ENCODE measurements at regions not wholly inside any gene's neighbourhood (a gene's known extent, or its start where the extent isn't known, plus 50 kb on each side); places are given as distances from the start of the nearest gene placed in this dataset.
A peak's percentile ranks its signal among the peaks of the same experiment; 100 is the strongest.

GRCh38 chr6:11432091-11432490, 105.5 kb upstream of the TMEM170B start:
- H2AFZ ChIP-seq (ENCODE audit: insufficient read depth, low read length, poor library complexity): no peak overlapping the region
- peaks cover 14% of the 10 kb centered on the region for H3K79me1 ChIP-seq (ENCODE audit: low read length)
- peak overlapping the region; percentile 53 for H2BK12ac ChIP-seq (ENCODE audit: low read length)
- DNase-seq: no peak
- H3K9ac ChIP-seq (ENCODE audit: low read length): no peak overlapping the region
- H4K12ac ChIP-seq (ENCODE audit: low read depth, low read length): no peak overlapping the region
- peaks cover 0 to 1% of the 10 kb centered on the region in 2 experiments for H3K36me3 ChIP-seq (ENCODE audit: control insufficient read depth in 1 of 2, insufficient read depth in 2 of 2, low read length in 2 of 2)
- H3K9me3 ChIP-seq (ENCODE audit: insufficient read depth, low read depth, low read length): peaks cover 2% of the 10 kb centered on the region
- H3K4me2 ChIP-seq (ENCODE audit: low read length): no peak overlapping the region
- no peak overlapping the region for H3K27ac ChIP-seq (ENCODE audit: low read depth, low read length)
- peaks cover 9 to 17% of the 10 kb centered on the region in 2 experiments for H3K4me1 ChIP-seq (ENCODE audit: control insufficient read depth in 1 of 2, insufficient read depth in 2 of 2, low read length in 2 of 2)
- no peak overlapping the region for H3K18ac ChIP-seq (ENCODE audit: low read length)
- no peaks in the 10 kb centered on the region for H3K27me3 ChIP-seq (ENCODE audit: insufficient read depth, low read length)
- no peak overlapping the region for H2BK120ac ChIP-seq (ENCODE audit: insufficient read depth, low read length, poor library complexity)
- no peak overlapping the region for H2BK5ac ChIP-seq (ENCODE audit: low read depth, low read length, poor library complexity)
- no peak overlapping the region for H4K91ac ChIP-seq (ENCODE audit: low read depth, low read length)
- no peak overlapping the region for H3K14ac ChIP-seq (ENCODE audit: low read length)
- H2AK5ac ChIP-seq (ENCODE audit: low read length): peak overlapping the region; percentile 57
- H3K4me3 ChIP-seq (ENCODE audit: low read depth, low read length): no peak overlapping the region
- no peak overlapping the region for H3K23ac ChIP-seq (ENCODE audit: low read length)
- no peak overlapping the region for H3K4ac ChIP-seq (ENCODE audit: low read depth, low read length)
- no peaks in the 10 kb centered on the region for H3K79me2 ChIP-seq (ENCODE audit: control insufficient read depth, insufficient read depth, low read length, poor library complexity)
- WGBS (ENCODE audit: extremely low coverage, insufficient coverage, insufficient read length): no CpG with 5 or more reads among the region's 6 CpGs
- no peak overlapping the region for H4K8ac ChIP-seq (ENCODE audit: low read depth, low read length)

GRCh38 chr6:11431455-11431937, 106.1 kb upstream of the TMEM170B start:
- H3K79me2 ChIP-seq (ENCODE audit: control insufficient read depth, insufficient read depth, low read length, poor library complexity): no peaks in the 10 kb centered on the region
- no peak overlapping the region for H4K12ac ChIP-seq (ENCODE audit: low read depth, low read length)
- H4K8ac ChIP-seq (ENCODE audit: low read depth, low read length): no peak overlapping the region
- H3K27ac ChIP-seq (ENCODE audit: low read depth, low read length): no peak overlapping the region
- WGBS (ENCODE audit: extremely low coverage, insufficient coverage, insufficient read length): no CpG with 5 or more reads among the region's 6 CpGs
- H3K23ac ChIP-seq (ENCODE audit: low read length): no peak overlapping the region
- no peaks in the 10 kb centered on the region for H3K27me3 ChIP-seq (ENCODE audit: insufficient read depth, low read length)
- H4K91ac ChIP-seq (ENCODE audit: low read depth, low read length): no peak overlapping the region
- peaks cover 0 to 1% of the 10 kb centered on the region in 2 experiments for H3K36me3 ChIP-seq (ENCODE audit: control insufficient read depth in 1 of 2, insufficient read depth in 2 of 2, low read length in 2 of 2)
- H2BK5ac ChIP-seq (ENCODE audit: low read depth, low read length, poor library complexity): no peak overlapping the region
- no peak overlapping the region for H3K18ac ChIP-seq (ENCODE audit: low read length)
- H3K9ac ChIP-seq (ENCODE audit: low read length): no peak overlapping the region
- no peak overlapping the region for H2AK5ac ChIP-seq (ENCODE audit: low read length)
- no peak for DNase-seq
- no peak overlapping the region for H3K4ac ChIP-seq (ENCODE audit: low read depth, low read length)
- no peak overlapping the region for H2BK120ac ChIP-seq (ENCODE audit: insufficient read depth, low read length, poor library complexity)
- no peak overlapping the region for H2AFZ ChIP-seq (ENCODE audit: insufficient read depth, low read length, poor library complexity)
- no peak overlapping the region for H3K14ac ChIP-seq (ENCODE audit: low read length)
- H2BK12ac ChIP-seq (ENCODE audit: low read length): no peak overlapping the region
- H3K4me3 ChIP-seq (ENCODE audit: low read depth, low read length): no peak overlapping the region
- peaks cover 10 to 19% of the 10 kb centered on the region in 2 experiments for H3K4me1 ChIP-seq (ENCODE audit: control insufficient read depth in 1 of 2, insufficient read depth in 2 of 2, low read length in 2 of 2)
- no peak overlapping the region for H3K4me2 ChIP-seq (ENCODE audit: low read length)
- peaks cover 14% of the 10 kb centered on the region for H3K79me1 ChIP-seq (ENCODE audit: low read length)
- H3K9me3 ChIP-seq (ENCODE audit: insufficient read depth, low read depth, low read length): peaks cover under 1% of the 10 kb centered on the region

- Histone ChIP-seq H2BK12ac (ENCODE audit: low read length) (peak overlapping the region; percentile 69), H3K79me1 (ENCODE audit: low read length) (peaks cover 18% of the 10 kb centered on the region), H3K9ac (ENCODE audit: low read length) (no peak overlapping the region), H2AFZ (ENCODE audit: insufficient read depth, low read length, poor library complexity) (no peak overlapping the region), H3K27me3 (ENCODE audit: insufficient read depth, low read length) (no peaks in the 10 kb centered on the region), H3K9me3 (ENCODE audit: insufficient read depth, low read depth, low read length) (no peaks in the 10 kb centered on the region), H3K79me2 (ENCODE audit: control insufficient read depth, insufficient read depth, low read length, poor library complexity) (no peaks in the 10 kb centered on the region), H4K12ac (ENCODE audit: low read depth, low read length) (no peak overlapping the region), H4K91ac (ENCODE audit: low read depth, low read length) (peak overlapping the region; percentile 28), H4K8ac (ENCODE audit: low read depth, low read length) (peak overlapping the region; percentile 22), H2BK120ac (ENCODE audit: insufficient read depth, low read length, poor library complexity) (no peak overlapping the region), H3K18ac (ENCODE audit: low read length) (peak overlapping the region; percentile 39), H3K4me2 (ENCODE audit: low read length) (no peak overlapping the region), H2BK5ac (ENCODE audit: low read depth, low read length, poor library complexity) (peak overlapping the region; percentile 27), H3K4me1 (ENCODE audit: control insufficient read depth in 1 of 2, insufficient read depth in 2 of 2, low read length in 2 of 2) (peaks cover 13 to 28% of the 10 kb centered on the region in 2 experiments), H3K27ac (ENCODE audit: low read depth, low read length) (no peak overlapping the region), H3K4me3 (ENCODE audit: low read depth, low read length) (no peak overlapping the region), H3K23ac (ENCODE audit: low read length) (no peak overlapping the region), H2AK5ac (ENCODE audit: low read length) (peak overlapping the region; percentile 80), H3K36me3 (ENCODE audit: control insufficient read depth in 1 of 2, insufficient read depth in 2 of 2, low read length in 2 of 2) (peaks cover 0 to 1% of the 10 kb centered on the region in 2 experiments), H3K4ac (ENCODE audit: low read depth, low read length) (peak overlapping the region; percentile 21), H3K14ac (ENCODE audit: low read length) (peak overlapping the region; percentile 58)
- DNase-seq: no peak
- no CpG with 5 or more reads among the region's 9 CpGs for WGBS (ENCODE audit: extremely low coverage, insufficient coverage, insufficient read length)
These were observed 107.5 kb upstream of the TMEM170B start for GRCh38 chr6:11430036-11430435.

- no peak overlapping the region for H2AFZ ChIP-seq (ENCODE audit: insufficient read depth, low read length, poor library complexity)
- peak overlapping the region; percentile 70 for H3K14ac ChIP-seq (ENCODE audit: low read length)
- H2BK120ac ChIP-seq (ENCODE audit: insufficient read depth, low read length, poor library complexity): peak overlapping the region; percentile 81
- H3K9me3 ChIP-seq (ENCODE audit: insufficient read depth, low read depth, low read length): no peaks in the 10 kb centered on the region
- no peak overlapping the region for H3K4me2 ChIP-seq (ENCODE audit: low read length)
- no peak overlapping the region for H3K18ac ChIP-seq (ENCODE audit: low read length)
- no peak overlapping the region for H3K9ac ChIP-seq (ENCODE audit: low read length)
- H3K4ac ChIP-seq (ENCODE audit: low read depth, low read length): no peak overlapping the region
- no CpG with 5 or more reads among the region's 2 CpGs for WGBS (ENCODE audit: extremely low coverage, insufficient coverage, insufficient read length)
- peaks cover 0 to 1% of the 10 kb centered on the region in 2 experiments for H3K36me3 ChIP-seq (ENCODE audit: control insufficient read depth in 1 of 2, insufficient read depth in 2 of 2, low read length in 2 of 2)
- peak overlapping the region; percentile 83 for H2BK12ac ChIP-seq (ENCODE audit: low read length)
- no peak for DNase-seq
- no peaks in the 10 kb centered on the region for H3K27me3 ChIP-seq (ENCODE audit: insufficient read depth, low read length)
- H3K23ac ChIP-seq (ENCODE audit: low read length): no peak overlapping the region
- no peak overlapping the region for H4K12ac ChIP-seq (ENCODE audit: low read depth, low read length)
- H3K4me3 ChIP-seq (ENCODE audit: low read depth, low read length): no peak overlapping the region
- no peak overlapping the region for H3K27ac ChIP-seq (ENCODE audit: low read depth, low read length)
- H3K79me1 ChIP-seq (ENCODE audit: low read length): peaks cover 21% of the 10 kb centered on the region
- peaks cover 16 to 31% of the 10 kb centered on the region in 2 experiments for H3K4me1 ChIP-seq (ENCODE audit: control insufficient read depth in 1 of 2, insufficient read depth in 2 of 2, low read length in 2 of 2)
- no peaks in the 10 kb centered on the region for H3K79me2 ChIP-seq (ENCODE audit: control insufficient read depth, insufficient read depth, low read length, poor library complexity)
- no peak overlapping the region for H4K91ac ChIP-seq (ENCODE audit: low read depth, low read length)
- H2BK5ac ChIP-seq (ENCODE audit: low read depth, low read length, poor library complexity): no peak overlapping the region
- H4K8ac ChIP-seq (ENCODE audit: low read depth, low read length): no peak overlapping the region
- H2AK5ac ChIP-seq (ENCODE audit: low read length): no peak overlapping the region
These were observed 108.0 kb upstream of the TMEM170B start for GRCh38 chr6:11429577-11429976.
